ENCODE measurements at regions not wholly inside any gene's neighbourhood (a gene's known extent, or its start where the extent isn't known, plus 50 kb on each side); places are given as distances from the start of the nearest gene placed in this dataset.
"Not testable (repeated sequence)": the region's sequence is repeated elsewhere in the genome, so short reads cannot be mapped to it uniquely, and the experiment has no call there.

DNA sequence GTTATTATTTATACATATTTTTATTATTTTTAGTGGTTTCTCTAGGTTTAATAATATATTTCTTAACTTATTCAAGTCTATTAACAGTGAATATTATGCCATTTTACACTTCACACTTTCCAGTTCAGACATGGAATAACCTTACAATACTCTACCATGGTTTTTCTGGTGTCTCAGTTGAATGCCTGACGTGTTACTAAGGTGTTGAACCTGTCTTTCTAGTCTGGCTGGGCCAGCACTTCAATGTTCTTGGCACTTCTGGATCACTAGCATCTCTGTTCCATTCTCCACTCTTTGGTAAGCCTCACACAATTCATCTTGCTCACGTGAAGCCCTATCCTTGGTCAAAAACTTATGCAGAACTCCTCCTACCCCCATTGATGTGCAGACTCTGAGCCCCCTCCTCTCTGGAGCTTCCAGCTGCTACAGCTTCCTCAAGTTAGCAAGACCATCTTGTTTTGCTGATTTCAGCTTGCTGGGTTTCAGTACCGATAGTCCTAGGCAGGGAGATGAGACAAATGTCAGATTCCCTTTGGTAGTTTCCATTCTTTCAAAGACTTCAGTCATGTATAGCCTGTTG lies 243.1 kb downstream of the FBXO4 start:
- no peak overlapping the region for H3K4me3 ChIP-seq (replicated peaks in 1 of 2; ENCODE audit: low read depth in 1 of 2, low read length in 2 of 2)
- no peak overlapping the region for H3K4me2 ChIP-seq (ENCODE audit: low read length)
- no peaks in the 10 kb centered on the region for H3K9me3 ChIP-seq (ENCODE audit: control insufficient read depth in 1 of 2, insufficient read depth in 1 of 2, low read depth in 1 of 2, low read length in 2 of 2)
- no peak overlapping the region for H2AFZ ChIP-seq (ENCODE audit: low read depth, low read length, poor library complexity, severe bottlenecking)
- intact Hi-C loops (cut with micrococcal nuclease) = no loop called here
- TF ChIP-seq SP1 (IDR thresholded peaks at IDR 0.05; ENCODE audit: low read depth) (no peak), EGR1 (IDR thresholded peaks at IDR 0.05; ENCODE audit: low read depth) (no peak), EZH2phosphoT487 (IDR thresholded peaks at IDR 0.05; ENCODE audit: borderline replicate concordance) (no peak), RAD21 (IDR thresholded peaks at IDR 0.05; ENCODE audit: low read depth) (no peak), SRF (IDR thresholded peaks at IDR 0.05; ENCODE audit: low read depth) (no peak), CBX3 (IDR thresholded peaks at IDR 0.05; ENCODE audit: low read depth) (no peak), FOSL1 (IDR thresholded peaks at IDR 0.05; ENCODE audit: low read depth) (no peak), REST (IDR thresholded peaks at IDR 0.05; ENCODE audit: low read depth) (no peak), MAX (IDR thresholded peaks at IDR 0.05) (no peak), POLR2A (IDR thresholded peaks at IDR 0.05; ENCODE audit: borderline replicate concordance, extremely low read depth, insufficient read depth, insufficient read length) (no peak), EZH2 (IDR thresholded peaks at IDR 0.05) (no peak)
- no peaks in the 10 kb centered on the region for H3K9me2 ChIP-seq (ENCODE audit: insufficient read depth)
- no peaks in the 10 kb centered on the region for H3K27me3 ChIP-seq (ENCODE audit: insufficient read depth, low read length)
- no peaks in the 10 kb centered on the region for H3K4me1 ChIP-seq (ENCODE audit: control insufficient read depth in 1 of 2, insufficient read depth in 2 of 2, low read length in 2 of 2)
- CTCF ChIA-PET = no interaction called here
- DNase-seq (ENCODE audit: low read depth, low spot score) (no peak), ATAC-seq (no peak)
- no peaks in the 10 kb centered on the region for H3K36me3 ChIP-seq (ENCODE audit: control insufficient read depth in 1 of 2, insufficient read depth in 2 of 2, low read length in 2 of 2)
- H4K20me1 ChIP-seq (ENCODE audit: insufficient read depth) = no peaks in the 10 kb centered on the region
- H3K79me2 ChIP-seq (ENCODE audit: insufficient read depth, low read length) = no peaks in the 10 kb centered on the region
- H3K9ac ChIP-seq (ENCODE audit: low read length) = no peak overlapping the region
- RAD21 ChIA-PET (ENCODE audit: low non-redundant PET in 1 of 2, low total read pairs in 2 of 2, uncharacterized antibody in 2 of 2, unreplicated experiment in 2 of 2) = no interaction called here
- POLR2A ChIA-PET = no interaction called here
- no peak overlapping the region for H3K27ac ChIP-seq (ENCODE audit: low read depth, low read length)
- no TSS peak for BruUV-seq (replicated peaks)

DNA sequence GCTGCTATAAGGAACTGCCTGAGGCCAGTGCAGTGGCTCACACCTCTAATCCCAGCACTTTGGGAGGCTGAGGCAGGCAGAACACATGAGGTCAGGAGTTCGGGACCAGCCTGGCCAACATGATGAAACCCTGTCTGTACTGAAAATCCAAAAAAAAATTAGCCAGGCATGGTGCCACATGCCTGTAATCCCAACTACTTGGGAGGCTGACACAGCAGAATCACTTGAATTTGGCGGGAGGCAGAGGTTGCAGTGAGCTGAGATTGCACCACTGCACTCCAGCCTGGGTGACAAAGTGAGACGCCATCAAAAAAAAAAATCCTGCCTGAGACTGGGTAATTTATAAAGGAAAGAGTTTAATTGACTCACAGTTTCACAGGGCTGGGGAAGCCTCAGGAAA lies 247.1 kb upstream of the GHR start:
- H3K9ac ChIP-seq (ENCODE audit: low read length); H3K4me1 ChIP-seq (ENCODE audit: control insufficient read depth in 1 of 2, insufficient read depth in 2 of 2, low read length in 2 of 2); DNase-seq (ENCODE audit: low read depth, low spot score); H3K36me3 ChIP-seq (ENCODE audit: control insufficient read depth in 1 of 2, insufficient read depth in 2 of 2, low read length in 2 of 2); CTCF ChIA-PET; ATAC-seq; H3K79me2 ChIP-seq (ENCODE audit: insufficient read depth, low read length); H3K4me3 ChIP-seq (replicated peaks in 1 of 2; ENCODE audit: low read depth in 1 of 2, low read length in 2 of 2); H3K27me3 ChIP-seq (ENCODE audit: insufficient read depth, low read length); intact Hi-C loops (cut with micrococcal nuclease); RAD21 ChIA-PET (ENCODE audit: low non-redundant PET in 1 of 2, low total read pairs in 2 of 2, uncharacterized antibody in 2 of 2, unreplicated experiment in 2 of 2); POLR2A ChIA-PET; H3K4me2 ChIP-seq (ENCODE audit: low read length); H2AFZ ChIP-seq (ENCODE audit: low read depth, low read length, poor library complexity, severe bottlenecking); H3K9me2 ChIP-seq (ENCODE audit: insufficient read depth); H3K27ac ChIP-seq (ENCODE audit: low read depth, low read length); H3K9me3 ChIP-seq (ENCODE audit: control insufficient read depth in 1 of 2, insufficient read depth in 1 of 2, low read depth in 1 of 2, low read length in 2 of 2); BruUV-seq (replicated peaks); H4K20me1 ChIP-seq (ENCODE audit: insufficient read depth): not testable (repeated sequence)
